ENCODE measurements at regions not wholly inside any gene's neighbourhood (a gene's known extent, or its start where the extent isn't known, plus 50 kb on each side); places are given as distances from the start of the nearest gene placed in this dataset.

DNA sequence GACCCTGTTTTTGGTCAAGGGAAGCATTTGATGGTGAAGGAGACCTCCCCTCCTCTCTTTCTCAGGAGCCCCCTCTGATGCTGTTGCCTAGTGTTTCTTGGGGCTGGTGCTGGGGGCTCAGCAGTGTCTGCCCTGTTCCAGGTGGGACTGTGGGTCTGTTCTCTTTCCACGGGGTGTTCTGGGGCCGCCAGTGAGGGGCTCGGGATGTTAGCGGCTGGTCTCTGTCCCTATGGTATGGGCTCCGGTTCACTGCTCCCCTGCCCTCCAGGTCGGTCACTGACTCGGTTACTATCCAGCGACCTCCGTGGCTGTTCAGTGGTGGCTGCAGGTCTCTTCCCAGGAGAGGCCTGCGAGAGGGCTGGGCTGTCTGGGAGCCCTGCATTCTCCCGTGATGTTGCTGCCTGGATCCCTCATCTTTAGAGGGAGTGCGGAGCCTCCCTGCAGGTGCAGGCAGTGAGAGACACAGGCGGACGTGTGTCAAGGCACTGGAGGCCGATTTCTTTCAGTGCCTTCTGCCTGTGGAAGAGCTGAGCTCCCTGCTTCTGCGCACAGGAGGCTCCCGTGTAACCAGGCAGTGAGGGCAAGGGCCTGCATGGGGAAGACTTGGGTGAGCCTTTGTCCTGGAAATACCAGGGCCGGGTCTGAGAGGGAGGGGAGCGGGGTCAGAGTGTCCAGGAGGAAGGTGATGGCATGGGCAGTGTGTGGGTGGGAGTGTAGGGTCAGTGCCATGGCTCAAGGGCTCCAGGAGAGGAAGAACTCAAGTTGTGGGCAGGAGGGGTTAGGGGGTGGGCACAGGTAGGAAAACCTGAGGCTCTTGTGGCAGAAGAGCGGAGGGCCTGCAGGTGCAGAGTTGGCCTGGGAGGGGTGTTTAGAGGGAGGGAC lies 362.6 kb downstream of the TMEM121 start:
- DNase-seq (ENCODE audit: extremely low spot score, unreplicated experiment): no peak
- no peaks in the 10 kb centered on the region for H3K4me1 Mint-ChIP-seq (ENCODE audit: unreplicated experiment)
- H3K9me3 Mint-ChIP-seq (ENCODE audit: unreplicated experiment): peaks cover 12% of the 10 kb centered on the region
- H3K36me3 Mint-ChIP-seq (ENCODE audit: unreplicated experiment): no peaks in the 10 kb centered on the region
- H3K27ac Mint-ChIP-seq (ENCODE audit: unreplicated experiment): no peak overlapping the region
- no peak for TF ChIP-seq CTCF (IDR thresholded peaks at IDR 0.05)
- H3K4me3 Mint-ChIP-seq (ENCODE audit: unreplicated experiment): no peak overlapping the region
- no peaks in the 10 kb centered on the region for H3K27me3 Mint-ChIP-seq (ENCODE audit: unreplicated experiment)

DNA sequence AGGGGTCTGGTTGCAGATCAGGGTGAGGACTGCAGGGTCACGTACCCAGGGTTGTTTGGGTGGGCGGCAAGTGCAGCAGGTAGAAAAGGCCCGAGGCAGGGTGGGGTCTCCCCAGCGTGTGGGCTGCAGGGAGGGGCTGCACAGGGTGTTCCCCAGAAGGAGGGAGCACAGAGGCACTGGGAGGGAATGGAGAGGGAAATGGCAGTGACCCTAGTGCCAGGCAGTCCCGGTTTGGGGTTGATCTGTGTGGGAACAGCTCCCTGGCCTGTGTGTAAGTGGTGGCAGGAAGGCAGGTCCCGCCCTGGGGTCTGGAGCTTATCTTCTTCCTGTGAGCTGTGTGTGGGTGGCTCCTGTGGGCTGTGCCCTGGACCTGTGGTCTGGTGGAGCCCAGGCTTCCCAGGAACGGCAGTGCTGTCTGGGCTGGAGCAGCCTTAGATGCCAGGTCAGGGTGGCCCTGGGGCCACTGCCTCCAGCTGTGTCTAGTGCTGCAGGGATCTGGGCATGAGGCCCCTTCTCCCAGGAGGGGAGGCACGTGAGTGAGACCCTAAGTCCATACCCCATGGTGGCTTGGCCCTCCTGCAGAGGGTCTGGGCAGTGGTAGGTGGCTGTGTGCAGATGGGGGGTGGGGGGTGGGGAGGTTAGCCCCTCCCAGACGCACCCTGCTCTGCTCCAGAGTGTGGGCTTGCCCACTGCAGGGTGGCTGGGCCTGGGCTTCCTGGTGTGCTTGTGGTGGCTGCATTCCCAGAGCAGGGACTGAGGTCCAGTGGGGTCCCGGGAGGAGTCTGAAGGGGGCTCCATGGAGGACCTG lies 363.5 kb downstream of the TMEM121 start:
- no peak overlapping the region for H3K27ac Mint-ChIP-seq (ENCODE audit: unreplicated experiment)
- H3K27me3 Mint-ChIP-seq (ENCODE audit: unreplicated experiment): no peaks in the 10 kb centered on the region
- no peaks in the 10 kb centered on the region for H3K4me1 Mint-ChIP-seq (ENCODE audit: unreplicated experiment)
- DNase-seq (ENCODE audit: extremely low spot score, unreplicated experiment): no peak
- no peak overlapping the region for H3K4me3 Mint-ChIP-seq (ENCODE audit: unreplicated experiment)
- no peaks in the 10 kb centered on the region for H3K36me3 Mint-ChIP-seq (ENCODE audit: unreplicated experiment)
- peaks cover 12% of the 10 kb centered on the region for H3K9me3 Mint-ChIP-seq (ENCODE audit: unreplicated experiment)
- no peak for TF ChIP-seq CTCF (IDR thresholded peaks at IDR 0.05)

GRCh38 chr14:105890474-105891220 lies 364.3 kb downstream of the TMEM121 start:
- Mint-ChIP-seq H3K36me3 (ENCODE audit: unreplicated experiment) (no peaks in the 10 kb centered on the region), H3K9me3 (ENCODE audit: unreplicated experiment) (peaks cover 12% of the 10 kb centered on the region), H3K27ac (ENCODE audit: unreplicated experiment) (no peak overlapping the region), H3K27me3 (ENCODE audit: unreplicated experiment) (no peaks in the 10 kb centered on the region), H3K4me1 (ENCODE audit: unreplicated experiment) (no peaks in the 10 kb centered on the region), H3K4me3 (ENCODE audit: unreplicated experiment) (no peak overlapping the region)
- peak; percentile 80 for DNase-seq (ENCODE audit: extremely low spot score, unreplicated experiment)
- no peak for TF ChIP-seq CTCF (IDR thresholded peaks at IDR 0.05)

GRCh38 chr14:105891221-105891602 lies 364.8 kb downstream of the TMEM121 start:
- DNase-seq (ENCODE audit: extremely low spot score, unreplicated experiment): no peak
- H3K9me3 Mint-ChIP-seq (ENCODE audit: unreplicated experiment): peaks cover 12% of the 10 kb centered on the region
- no peak overlapping the region for H3K27ac Mint-ChIP-seq (ENCODE audit: unreplicated experiment)
- TF ChIP-seq CTCF (IDR thresholded peaks at IDR 0.05): no peak
- no peaks in the 10 kb centered on the region for H3K4me1 Mint-ChIP-seq (ENCODE audit: unreplicated experiment)
- no peak overlapping the region for H3K4me3 Mint-ChIP-seq (ENCODE audit: unreplicated experiment)
- H3K27me3 Mint-ChIP-seq (ENCODE audit: unreplicated experiment): no peaks in the 10 kb centered on the region
- H3K36me3 Mint-ChIP-seq (ENCODE audit: unreplicated experiment): no peaks in the 10 kb centered on the region

All from osteocyte (in vitro differentiated cells).